Activated CD8-positive, alpha-beta memory T cell treated with anti-CD3 and anti-CD28 coated beads, Interleukin-2, amount 10 ng/mL, durations not matched to agents 7 days and 5 days (primary cell): ENCODE measurements at regions not wholly inside any gene's neighbourhood (a gene's known extent, or its start where the extent isn't known, plus 50 kb on each side); places are given as distances from the start of the nearest gene placed in this dataset.
"Not testable (repeated sequence)": the region's sequence is repeated elsewhere in the genome, so short reads cannot be mapped to it uniquely, and the experiment has no call there.

Experiments
- ATAC-seq: fragments of 150-1000 bp; cut with Tn5 transposase; one replicate; pipeline ENCODE4 v1.10.0; 2021; ENCODE audit warnings: moderate library complexity
- CTCF ChIA-PET: fragments of 350-600 bp; sonication (Branson Sonifier 250); formaldehyde crosslinking; loops from one replicate; lab custom pipeline; 2021; ENCODE audit warnings: antibody characterized with exemption; lab: Charles Lee
- DNase-seq: peaks from one replicate; pipeline ENCODE4 v3.0.0-alpha.2; 2020
- H3K27ac Mint-ChIP-seq: one replicate; pipeline ENCODE4 v1.8.0; 2021; ENCODE audit warnings: mild to moderate bottlenecking, mixed read lengths
- H3K27me3 Mint-ChIP-seq: one replicate; pipeline ENCODE4 v1.8.0; 2021; ENCODE audit warnings: mixed read lengths
- H3K36me3 Mint-ChIP-seq: one replicate; pipeline ENCODE4 v1.8.0; 2021; ENCODE audit warnings: mild to moderate bottlenecking, mixed read lengths
- H3K4me1 Mint-ChIP-seq: one replicate; pipeline ENCODE4 v1.8.0; 2021; ENCODE audit warnings: mixed read lengths
- H3K4me3 Mint-ChIP-seq: one replicate; pipeline ENCODE4 v1.8.0; 2021; ENCODE audit warnings: mild to moderate bottlenecking, moderate library complexity, mixed read lengths
- H3K9me3 Mint-ChIP-seq: one replicate; pipeline ENCODE4 v1.8.0; 2022; ENCODE audit warnings: low read depth, mixed read lengths

DNA sequence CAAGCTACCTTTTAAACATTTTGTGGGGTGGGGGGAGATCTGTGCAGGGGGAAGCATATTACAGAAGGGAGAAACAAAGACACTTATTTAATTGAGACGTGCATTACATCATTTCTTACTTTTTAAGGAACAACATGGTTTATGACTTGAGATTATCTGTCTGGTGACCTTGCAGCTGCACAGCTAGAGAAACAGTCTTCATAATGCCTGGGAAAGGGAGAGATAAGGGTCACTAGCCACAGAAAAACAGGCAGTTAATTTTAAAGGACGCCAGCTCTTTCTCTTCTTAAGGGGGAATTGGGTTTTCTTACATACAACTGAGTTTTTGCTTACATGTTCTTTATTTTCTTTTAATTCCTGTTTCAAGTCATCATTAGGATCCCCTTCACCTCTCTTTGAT, 147.9 kb downstream of the SST start:
- Mint-ChIP-seq H3K27me3 (peaks cover 21% of the 10 kb centered on the region), H3K4me3 (no peak overlapping the region), H3K36me3 (no peaks in the 10 kb centered on the region), H3K27ac (no peak overlapping the region), H3K9me3 (no peaks in the 10 kb centered on the region), H3K4me1 (no peaks in the 10 kb centered on the region)
- DNase-seq (no peak), ATAC-seq (no peak)
- CTCF ChIA-PET = no interaction called here

DNA sequence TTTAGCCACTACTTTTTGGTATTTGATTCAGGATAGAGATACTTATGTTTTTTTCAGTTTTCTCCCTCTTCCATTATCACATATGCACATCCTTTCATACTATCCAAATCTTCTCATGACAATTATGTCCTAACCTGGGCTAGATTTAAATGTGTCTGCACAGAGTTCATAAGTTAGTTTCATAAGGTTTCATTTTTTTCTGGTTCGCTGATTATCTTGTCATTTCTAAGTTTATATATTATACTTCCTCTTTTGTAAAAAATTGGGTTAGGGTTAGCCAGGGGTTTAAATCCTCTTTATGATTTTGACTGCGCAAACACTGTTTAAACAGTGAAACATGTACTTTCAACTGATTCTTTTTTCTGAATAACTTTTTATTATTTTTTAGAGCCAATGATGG, 148.6 kb downstream of the SST start:
- Mint-ChIP-seq H3K27me3 (peaks cover 21% of the 10 kb centered on the region), H3K27ac (no peak overlapping the region), H3K9me3 (no peaks in the 10 kb centered on the region), H3K36me3 (no peaks in the 10 kb centered on the region), H3K4me3 (no peak overlapping the region), H3K4me1 (no peaks in the 10 kb centered on the region)
- ATAC-seq (no peak), DNase-seq (no peak)
- CTCF ChIA-PET = no interaction called here

DNA sequence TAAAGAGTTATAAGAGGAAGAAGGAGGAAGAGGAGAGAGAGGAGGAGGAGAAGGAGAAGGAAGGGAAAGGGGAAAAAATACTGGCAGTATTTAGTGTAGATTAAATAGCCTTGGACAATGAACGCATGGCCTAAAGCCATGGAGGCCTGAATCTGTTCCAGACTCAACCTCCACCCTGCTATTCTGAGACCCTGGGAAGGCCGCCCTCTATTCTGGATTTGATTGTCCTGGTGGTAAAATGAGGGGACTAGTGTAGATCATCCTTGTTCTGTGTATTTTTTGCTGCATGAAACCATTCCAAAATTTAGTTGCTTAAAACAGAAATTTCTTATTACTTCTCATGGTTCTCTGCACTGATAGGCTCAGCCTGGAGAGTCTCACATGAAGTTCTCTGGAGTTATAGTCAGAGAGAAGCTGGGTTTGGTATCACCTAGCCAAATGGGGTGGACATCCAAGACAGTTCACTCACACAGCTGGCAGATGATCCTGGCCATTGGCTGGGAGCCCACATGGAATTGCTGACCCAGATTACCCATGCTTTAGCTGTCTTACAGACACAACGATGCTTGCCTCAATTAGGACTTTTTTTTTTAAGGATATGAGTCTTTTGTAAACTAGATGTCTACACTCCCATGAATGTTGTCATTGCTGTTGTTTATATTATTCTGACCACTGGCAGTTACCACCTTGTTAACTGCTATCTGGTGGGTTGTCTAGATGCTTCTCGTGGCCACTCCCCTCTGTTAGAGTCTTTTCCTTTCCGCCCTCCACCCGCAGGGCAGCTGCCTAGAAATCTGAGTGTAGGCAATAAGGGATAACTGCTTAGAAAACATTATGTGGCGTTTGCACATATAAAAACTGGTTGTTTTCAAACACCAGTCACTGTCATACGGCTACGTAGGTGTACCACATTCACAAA, 149.9 kb downstream of the SST start:
- ATAC-seq (no peak), DNase-seq (no peak)
- Mint-ChIP-seq H3K4me1 (no peaks in the 10 kb centered on the region), H3K27me3 (peaks cover 16% of the 10 kb centered on the region), H3K27ac (no peak overlapping the region), H3K9me3 (no peaks in the 10 kb centered on the region), H3K36me3 (no peaks in the 10 kb centered on the region), H3K4me3 (no peak overlapping the region)
- CTCF ChIA-PET = interaction anchor here (1.1 kb wide), 1 partner anchor 201 kb away, joined by 3 read pairs; no protein-coding TSS in a partner anchor

DNA sequence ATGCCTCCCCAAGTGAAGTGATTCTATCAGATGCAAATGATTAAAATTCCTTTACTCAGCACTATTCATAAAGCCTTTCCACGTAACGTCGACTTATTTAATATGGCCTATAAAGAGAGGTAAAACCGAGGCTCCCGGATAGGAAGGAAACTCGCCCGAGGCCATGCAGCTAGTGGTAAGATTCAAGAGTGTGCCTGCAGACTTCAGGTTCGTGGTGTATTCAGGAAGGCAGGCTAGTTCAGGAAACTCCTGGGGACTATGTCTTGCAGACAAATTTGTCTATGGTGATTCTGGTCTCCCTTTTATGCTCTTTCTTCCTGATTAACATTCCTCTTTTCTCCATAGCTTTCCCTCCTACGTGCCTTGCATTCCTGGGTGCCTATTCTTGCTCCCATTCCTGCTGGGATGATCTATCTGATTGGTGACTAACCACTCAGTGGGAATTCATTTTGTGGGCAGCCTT, 150.7 kb downstream of the SST start:
- no peak overlapping the region for H3K4me3 Mint-ChIP-seq
- H3K36me3 Mint-ChIP-seq = no peaks in the 10 kb centered on the region
- CTCF ChIA-PET = no interaction called here

DNA sequence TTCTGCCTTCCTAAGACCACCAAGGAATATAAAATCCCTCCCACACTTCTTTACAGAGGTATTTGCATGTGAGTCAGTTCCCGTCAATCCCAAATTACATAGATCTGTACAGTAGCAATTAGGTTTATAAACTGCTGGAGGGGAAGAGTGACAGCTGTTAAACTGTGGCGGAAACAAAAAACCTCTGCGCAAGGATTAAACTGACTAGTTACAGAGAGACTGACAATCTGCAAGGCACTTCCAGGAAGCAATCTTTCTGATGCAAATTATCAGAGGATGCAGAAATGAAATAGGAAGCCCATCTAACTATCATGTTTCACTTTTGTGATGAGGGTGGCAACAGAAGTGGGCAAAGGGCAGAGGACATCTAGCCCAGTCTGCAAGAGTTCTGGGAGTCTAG, 150.4 kb downstream of the RTP4 start:
- Mint-ChIP-seq H3K4me1 (no peaks in the 10 kb centered on the region), H3K27ac (no peak overlapping the region), H3K9me3 (no peaks in the 10 kb centered on the region), H3K4me3 (no peak overlapping the region), H3K36me3 (no peaks in the 10 kb centered on the region), H3K27me3 (peaks cover 11% of the 10 kb centered on the region)
- ATAC-seq (no peak), DNase-seq (no peak)
- CTCF ChIA-PET = interaction anchor here (0.8 kb wide), 1 partner anchor 12 kb away, joined by 3 read pairs; no protein-coding TSS in a partner anchor

More for the DNA sequence above, 150.7 kb downstream of the SST start:
- Mint-ChIP-seq H3K4me1 (no peaks in the 10 kb centered on the region), H3K27ac (no peak overlapping the region), H3K9me3 (no peaks in the 10 kb centered on the region), H3K27me3 (peaks cover 15% of the 10 kb centered on the region)
- DNase-seq (no peak), ATAC-seq (no peak)

DNA sequence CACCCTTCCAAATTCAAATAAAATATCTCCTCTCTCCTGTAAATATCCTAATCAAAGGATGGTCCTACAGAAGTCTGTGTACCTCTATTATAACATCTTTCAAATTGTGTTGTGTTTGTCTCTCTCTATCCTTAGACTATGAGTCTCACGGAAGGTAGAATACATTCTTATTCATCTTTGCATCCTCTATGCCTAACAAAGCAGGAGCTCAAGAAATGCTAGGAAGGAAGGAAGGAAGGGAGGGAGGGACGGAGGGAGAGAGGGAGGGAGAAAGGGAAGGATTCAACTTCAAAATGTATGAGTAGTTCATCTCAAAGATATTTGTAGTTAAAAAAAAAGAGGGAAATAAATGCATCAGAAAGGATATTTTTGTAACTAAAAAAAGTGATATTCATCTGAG, 150.0 kb downstream of the RTP4 start:
- Mint-ChIP-seq H3K4me1 (no peaks in the 10 kb centered on the region), H3K36me3 (no peaks in the 10 kb centered on the region)

DNA sequence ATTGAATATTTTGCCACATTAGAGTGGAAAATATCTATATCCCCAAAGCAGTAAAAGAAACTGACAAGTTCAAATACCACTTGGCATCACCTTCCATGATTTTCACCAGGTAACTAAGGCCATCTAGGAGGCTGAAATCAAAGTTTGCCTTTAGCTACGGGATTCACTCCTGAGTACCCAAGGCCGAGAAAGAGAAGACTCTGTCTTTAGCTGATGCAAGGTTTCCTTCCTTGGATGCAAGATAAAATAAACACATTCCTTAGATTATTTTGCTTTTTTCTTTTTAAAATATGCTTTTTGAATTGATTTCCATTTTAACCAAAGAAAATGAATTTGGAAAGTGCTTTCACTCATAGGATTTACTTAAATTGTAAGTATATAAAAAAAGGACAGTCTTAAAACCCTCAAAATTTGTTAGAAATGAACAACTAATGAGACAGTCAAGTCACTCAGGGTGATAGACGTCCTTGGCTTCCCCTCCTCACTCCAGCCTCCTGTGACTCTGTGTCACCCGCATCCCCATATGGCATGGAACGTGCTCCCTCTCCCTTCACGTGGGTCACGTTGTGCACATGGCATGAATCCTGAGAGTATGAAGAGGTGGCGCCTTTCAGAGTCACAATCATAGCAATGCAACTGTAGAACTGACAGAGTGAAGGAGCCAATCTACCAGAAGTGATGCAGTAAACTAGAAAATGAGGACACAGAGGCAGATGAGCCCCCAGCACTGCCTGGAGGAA, 148.4 kb downstream of the RTP4 start:
- Mint-ChIP-seq H3K4me3 (no peak overlapping the region), H3K4me1 (no peaks in the 10 kb centered on the region), H3K27me3 (peaks cover 11% of the 10 kb centered on the region), H3K9me3 (no peaks in the 10 kb centered on the region), H3K36me3 (no peaks in the 10 kb centered on the region), H3K27ac (no peak overlapping the region)
- no peak for ATAC-seq
- CTCF ChIA-PET = no interaction called here
- DNase-seq = no peak

More for the DNA sequence above, 150.0 kb downstream of the RTP4 start:
- no peak overlapping the region for H3K27ac Mint-ChIP-seq
- peaks cover 11% of the 10 kb centered on the region for H3K27me3 Mint-ChIP-seq
- CTCF ChIA-PET = interaction anchor here (0.8 kb wide), 1 partner anchor 12 kb away, joined by 3 read pairs; no protein-coding TSS in a partner anchor
- DNase-seq (no peak), ATAC-seq (no peak)
- H3K4me3 Mint-ChIP-seq = no peak overlapping the region
- no peaks in the 10 kb centered on the region for H3K9me3 Mint-ChIP-seq

DNA sequence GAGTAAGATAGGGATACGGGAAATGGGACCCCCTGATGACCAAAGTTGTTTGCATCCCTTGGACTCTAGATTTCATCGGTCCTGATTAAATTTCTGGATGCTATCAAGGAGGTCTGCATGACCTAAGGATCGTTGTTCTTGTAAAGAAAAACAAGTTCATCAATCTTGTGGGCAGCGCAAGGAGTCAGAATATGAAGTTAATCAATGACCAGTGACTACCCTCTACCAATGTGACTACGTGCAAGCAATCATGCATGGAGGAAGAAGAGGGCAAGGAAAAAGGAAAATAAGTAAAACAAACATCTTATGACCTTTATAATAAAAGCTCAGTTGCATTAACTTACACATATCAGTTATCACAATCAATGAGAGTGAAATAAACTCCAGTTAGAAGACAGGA, 139.7 kb downstream of the RTP4 start:
- DNase-seq (no peak), ATAC-seq (no peak)
- no peak overlapping the region for H3K27ac Mint-ChIP-seq
- H3K9me3 Mint-ChIP-seq = no peaks in the 10 kb centered on the region
- H3K4me1 Mint-ChIP-seq = no peaks in the 10 kb centered on the region
- H3K27me3 Mint-ChIP-seq = peaks cover 31% of the 10 kb centered on the region
- CTCF ChIA-PET = no interaction called here
- no peak overlapping the region for H3K4me3 Mint-ChIP-seq
- H3K36me3 Mint-ChIP-seq = no peaks in the 10 kb centered on the region

DNA sequence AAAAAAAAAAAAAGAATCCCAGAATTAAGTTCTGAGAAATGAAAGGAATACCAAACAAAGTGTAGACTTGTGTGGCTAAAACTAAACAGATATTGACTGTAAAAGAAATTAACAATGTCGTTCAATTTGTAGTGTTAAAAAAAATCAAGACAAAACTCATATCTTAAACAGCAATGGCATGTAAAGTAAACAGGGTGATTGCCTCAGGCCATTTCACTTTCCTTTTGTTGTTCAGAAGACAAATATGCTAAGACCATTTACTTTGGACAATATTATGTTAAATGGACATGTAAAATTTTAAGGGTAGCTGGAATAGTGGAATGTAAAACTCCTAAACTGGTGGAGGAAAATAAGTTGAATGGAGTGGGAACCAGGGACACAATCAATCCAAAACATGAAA, 139.1 kb downstream of the RTP4 start:
- CTCF ChIA-PET = no interaction called here

DNA sequence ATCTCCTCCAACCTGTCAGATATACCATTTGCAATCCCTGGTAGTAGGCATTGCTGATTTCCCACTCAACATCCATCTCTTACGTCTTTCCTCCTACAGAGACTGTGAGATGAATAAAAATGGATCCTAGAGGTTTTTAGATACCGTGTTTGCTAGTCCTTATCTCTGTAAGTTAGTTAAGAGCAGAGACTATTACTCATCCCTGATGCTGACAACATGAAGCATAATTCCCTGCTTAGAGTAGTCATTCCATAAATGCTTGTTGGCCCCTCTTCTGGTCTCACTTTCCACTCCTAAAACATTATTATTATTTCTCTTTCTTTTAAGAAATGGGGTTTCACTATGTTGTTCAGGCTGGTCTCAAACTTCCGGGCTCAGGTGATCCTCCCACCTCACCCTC, 136.2 kb downstream of the RTP4 start:
- Mint-ChIP-seq H3K4me1 (no peaks in the 10 kb centered on the region), H3K9me3 (no peaks in the 10 kb centered on the region), H3K4me3 (no peak overlapping the region), H3K27me3 (peaks cover 35% of the 10 kb centered on the region), H3K27ac (no peak overlapping the region), H3K36me3 (no peaks in the 10 kb centered on the region)
- DNase-seq (no peak), ATAC-seq (no peak)
- CTCF ChIA-PET = no interaction called here

More for the DNA sequence above, 139.1 kb downstream of the RTP4 start:
- DNase-seq = no peak
- H3K36me3 Mint-ChIP-seq = no peaks in the 10 kb centered on the region
- peaks cover 31% of the 10 kb centered on the region for H3K27me3 Mint-ChIP-seq
- H3K27ac Mint-ChIP-seq = no peak overlapping the region
- H3K4me1 Mint-ChIP-seq = no peaks in the 10 kb centered on the region
- ATAC-seq = no peak
- no peak overlapping the region for H3K4me3 Mint-ChIP-seq
- no peaks in the 10 kb centered on the region for H3K9me3 Mint-ChIP-seq

DNA sequence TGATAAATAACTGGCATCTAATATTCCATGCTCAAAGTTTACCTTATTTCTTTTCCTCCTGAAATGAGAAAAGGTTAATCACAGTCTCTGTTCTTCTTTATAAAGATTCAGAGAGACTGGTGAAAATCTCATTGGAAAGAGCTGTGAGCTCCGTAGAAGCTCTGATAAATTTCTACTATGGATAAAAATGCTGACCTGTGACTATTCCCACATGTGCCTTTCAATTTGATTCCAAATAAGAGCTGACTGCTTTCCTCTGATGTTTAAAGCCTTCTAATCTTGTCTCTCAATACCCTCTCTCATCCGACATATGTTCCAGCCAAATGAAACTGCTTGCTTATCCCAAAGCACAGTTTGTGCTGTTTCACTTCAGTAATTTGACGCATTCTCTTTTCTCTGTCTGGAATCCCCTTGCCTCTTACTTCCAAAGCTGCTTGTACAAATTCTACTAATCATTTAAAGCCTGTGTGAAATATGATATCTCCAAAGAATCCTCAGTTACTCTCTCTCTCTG, 130.1 kb downstream of the RTP4 start:
- Mint-ChIP-seq H3K27me3 (peaks cover 24% of the 10 kb centered on the region), H3K9me3 (no peaks in the 10 kb centered on the region), H3K36me3 (no peaks in the 10 kb centered on the region), H3K4me3 (no peak overlapping the region), H3K4me1 (no peaks in the 10 kb centered on the region), H3K27ac (no peak overlapping the region)
- CTCF ChIA-PET = no interaction called here
- no peak for DNase-seq
- ATAC-seq = no peak

DNA sequence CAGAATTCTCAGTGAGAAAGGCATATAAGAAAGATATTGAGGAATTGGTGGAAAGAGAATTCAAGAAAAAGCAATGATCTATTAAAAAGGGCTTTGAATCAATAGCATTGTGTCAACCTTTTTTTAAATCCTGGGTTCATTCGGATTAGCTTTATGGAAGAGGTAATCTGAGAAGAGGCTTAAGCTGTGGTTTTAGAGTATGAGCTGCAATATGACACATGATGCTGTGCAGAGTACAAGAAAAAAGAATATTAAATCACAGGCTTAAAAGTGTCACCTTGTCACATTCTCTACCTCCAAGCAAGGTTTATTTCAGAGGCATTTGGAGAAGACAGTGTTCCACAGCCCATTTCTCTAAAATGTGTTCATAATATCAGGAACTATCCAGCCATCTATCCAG, 128.9 kb downstream of the RTP4 start:
- Mint-ChIP-seq H3K4me3 (no peak overlapping the region), H3K27ac (no peak overlapping the region), H3K36me3 (no peaks in the 10 kb centered on the region), H3K4me1 (no peaks in the 10 kb centered on the region), H3K27me3 (peaks cover 27% of the 10 kb centered on the region), H3K9me3 (no peaks in the 10 kb centered on the region)
- ATAC-seq (no peak), DNase-seq (no peak)
- CTCF ChIA-PET = no interaction called here

DNA sequence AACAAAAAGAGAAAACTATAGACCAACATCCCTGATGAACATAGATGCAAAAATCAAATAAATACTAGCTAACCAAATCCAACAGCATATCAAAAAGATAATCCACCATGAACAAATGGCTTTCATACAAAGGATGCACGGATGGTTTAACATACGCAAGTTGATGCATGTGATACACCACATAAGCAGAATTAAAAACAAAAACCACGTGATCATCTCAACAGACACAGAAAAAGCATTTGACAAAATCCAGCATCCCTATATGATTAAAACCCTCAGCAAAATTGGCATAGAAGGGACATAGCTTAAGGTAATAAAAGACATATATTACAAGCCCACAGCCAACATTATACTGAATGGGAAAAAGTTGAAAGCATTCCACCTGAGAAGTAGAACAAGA, 125.9 kb downstream of the RTP4 start:
- not testable (repeated sequence) for H3K4me1 Mint-ChIP-seq, H3K4me3 Mint-ChIP-seq, H3K9me3 Mint-ChIP-seq, H3K36me3 Mint-ChIP-seq, DNase-seq, ATAC-seq, H3K27ac Mint-ChIP-seq
- CTCF ChIA-PET = interaction anchor here (0.6 kb wide), 1 partner anchor 195 kb away, joined by 3 read pairs; no protein-coding TSS in a partner anchor
- peaks cover 18% of the 10 kb centered on the region for H3K27me3 Mint-ChIP-seq
